NCI-H2227 (cell line): ENCODE measurements at regions not wholly inside any gene's neighbourhood (a gene's known extent, or its start where the extent isn't known, plus 50 kb on each side); places are given as distances from the start of the nearest gene placed in this dataset.

Experiments
- DNase-seq: peaks from one replicate; lab custom pipeline; 2025; ENCODE audit not compliant: unreplicated experiment; lab: John Stamatoyannopoulos, UW

DNA sequence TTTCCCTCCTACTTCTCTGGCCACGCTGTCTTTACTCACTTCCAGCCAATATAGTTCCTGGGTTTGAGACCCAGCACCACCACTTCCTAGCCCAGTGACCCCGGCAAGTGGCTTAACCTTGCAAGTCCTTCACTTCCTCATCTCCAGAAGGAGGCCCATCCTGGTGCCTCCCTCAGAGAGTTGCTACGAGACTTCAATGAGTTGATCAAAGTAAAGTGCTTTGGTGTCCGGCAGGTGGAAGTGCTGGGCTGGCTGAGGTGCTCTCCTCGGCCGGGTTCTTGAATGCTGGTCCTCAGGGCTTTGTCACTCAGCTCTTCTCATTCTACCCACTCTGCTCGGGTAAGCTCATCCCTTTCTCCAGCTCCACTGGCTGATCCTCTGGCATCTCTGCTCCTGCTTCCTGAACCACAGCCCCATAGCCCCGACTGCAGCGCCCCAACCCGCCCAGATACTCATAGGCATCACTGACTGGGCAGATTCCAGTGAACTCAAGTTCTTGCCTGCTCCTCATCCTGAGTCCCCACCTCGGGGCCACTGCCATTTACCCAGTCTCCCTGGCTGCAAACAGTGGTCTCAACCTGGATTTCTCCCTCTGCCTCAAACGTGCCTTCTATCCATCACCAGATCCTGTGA lies 75.8 kb upstream of the WNT4 start:
- no peak for DNase-seq

GRCh38 chr1:22221233-22221780 lies 78.4 kb upstream of the WNT4 start:
- no peak for DNase-seq

DNA sequence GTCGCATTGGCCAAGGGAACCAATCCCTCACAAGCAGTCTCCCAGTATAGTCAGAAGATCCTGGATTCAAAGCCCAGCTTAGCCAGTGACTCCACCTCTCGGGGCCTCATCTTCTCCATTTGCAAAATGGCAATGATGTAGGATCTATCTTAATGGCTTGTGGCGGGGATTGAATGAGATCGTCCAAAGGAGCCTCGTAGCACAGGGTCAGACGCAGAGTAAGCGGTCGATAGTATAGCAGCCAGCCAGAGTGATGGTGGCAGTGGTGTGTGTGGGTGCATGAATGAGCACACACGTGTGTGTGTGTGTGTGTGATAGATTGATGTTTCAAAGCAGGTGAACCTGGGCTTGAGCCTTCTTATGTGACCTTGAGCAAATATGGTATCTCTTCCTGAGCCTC lies 79.8 kb upstream of the WNT4 start:
- DNase-seq = no peak

DNA sequence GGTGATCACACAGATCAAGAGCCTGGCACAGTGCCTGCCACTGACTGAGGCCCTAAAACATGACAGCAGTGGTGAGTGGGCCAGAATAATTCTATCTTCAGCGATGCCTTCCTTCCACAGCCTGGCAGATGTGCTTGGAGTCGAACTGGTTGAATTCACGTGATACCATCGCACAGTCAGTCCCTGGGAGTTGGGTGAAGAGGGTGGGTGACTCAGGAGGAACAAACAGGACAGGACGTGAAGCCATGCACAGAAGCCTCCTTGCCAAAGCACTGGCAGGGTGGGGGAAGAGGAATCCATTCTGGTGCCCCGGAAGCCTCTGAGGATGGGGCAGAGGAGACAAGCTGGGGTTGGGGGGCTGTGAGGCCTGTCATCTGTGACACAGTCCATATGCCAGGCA lies 80.3 kb upstream of the WNT4 start:
- no peak for DNase-seq

DNA sequence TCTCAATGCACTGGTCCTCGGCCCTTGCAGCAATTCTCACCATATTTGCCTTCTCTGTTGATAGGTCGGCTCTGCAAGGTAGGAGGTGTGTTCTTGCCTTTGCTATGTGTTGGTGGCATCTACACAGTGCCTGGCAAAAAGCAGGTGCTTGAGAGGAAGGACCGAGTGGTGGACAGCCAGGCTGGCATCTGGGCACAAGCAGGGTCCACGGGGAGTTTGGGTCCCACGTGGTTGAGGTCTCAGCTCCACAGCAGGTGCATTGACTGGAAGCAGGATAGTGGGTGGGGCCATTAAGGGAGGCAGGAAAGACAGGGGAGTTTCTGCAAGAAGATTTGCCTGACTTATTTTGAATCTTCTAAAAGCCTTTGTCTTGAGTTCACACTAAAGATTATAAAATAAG lies 81.2 kb upstream of the WNT4 start:
- no peak for DNase-seq

- DNase-seq = no peak
Measured at GRCh38 chr1:22224631-22225030, 81.7 kb upstream of the WNT4 start.

- DNase-seq = no peak
Measured at GRCh38 chr1:22225858-22226589, 83.1 kb upstream of the WNT4 start.

DNA sequence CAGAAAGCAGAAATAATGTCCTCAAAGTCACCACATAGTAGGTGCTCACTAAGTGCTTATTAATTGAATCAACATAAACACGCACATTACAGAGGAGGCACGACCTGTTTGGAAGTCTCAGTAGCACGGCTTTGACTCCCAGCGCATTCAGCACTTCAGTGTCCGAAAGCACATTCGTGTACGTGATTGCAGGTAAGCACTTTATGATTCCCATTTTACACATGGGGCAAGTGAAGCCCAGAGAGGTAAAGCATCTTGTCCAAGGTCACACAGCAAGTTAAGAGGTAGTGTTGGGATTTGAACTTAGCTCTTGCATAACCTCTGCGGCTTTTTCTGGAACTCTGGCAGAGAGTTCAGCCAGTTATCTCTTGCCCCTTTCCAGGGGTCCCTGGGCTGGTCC lies 85.2 kb upstream of the WNT4 start:
- DNase-seq = no peak

DNA sequence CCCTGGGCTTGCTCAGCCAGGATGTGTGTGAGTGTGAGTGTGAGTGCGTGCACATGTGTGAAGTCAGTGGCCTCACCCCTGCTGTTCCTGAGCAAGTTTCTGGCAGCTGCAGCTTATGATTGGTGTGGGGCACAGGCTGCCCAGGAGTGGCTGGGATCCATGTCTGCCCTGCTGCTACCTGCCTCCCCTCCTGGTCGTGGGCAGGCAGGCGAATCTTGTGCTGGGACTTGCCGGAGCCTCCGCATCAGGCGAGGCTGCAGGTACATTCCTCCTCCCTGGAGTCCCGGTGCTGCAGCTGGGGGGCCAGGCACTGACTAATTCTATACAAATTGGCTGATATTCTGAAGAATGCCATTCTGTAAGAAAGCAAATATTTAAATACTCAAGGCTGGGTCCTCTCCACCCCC lies 85.6 kb upstream of the WNT4 start:
- DNase-seq = no peak

DNA sequence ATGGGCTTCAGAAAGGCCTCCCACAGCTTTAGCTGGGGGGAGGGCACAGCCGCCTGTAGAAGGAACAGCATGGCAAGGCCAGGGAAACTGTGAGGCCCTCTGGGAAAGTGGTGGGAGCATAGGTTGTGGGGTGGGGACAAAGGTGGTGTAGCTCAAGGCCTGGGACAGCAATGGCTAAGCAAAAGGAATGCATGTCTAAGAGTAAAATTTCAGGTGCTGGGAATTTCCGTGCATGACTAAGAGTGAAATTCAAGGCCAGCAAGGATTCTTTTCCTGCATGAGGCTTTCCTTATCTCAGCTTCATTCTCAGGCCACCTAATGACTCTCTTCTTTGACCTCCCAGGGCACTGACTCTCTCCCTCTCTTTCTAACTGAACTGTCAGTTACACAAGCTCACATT lies 86.5 kb upstream of the WNT4 start:
- no peak for DNase-seq

GRCh38 chr1:22231068-22231593 lies 88.2 kb upstream of the WNT4 start:
- DNase-seq = no peak

DNA sequence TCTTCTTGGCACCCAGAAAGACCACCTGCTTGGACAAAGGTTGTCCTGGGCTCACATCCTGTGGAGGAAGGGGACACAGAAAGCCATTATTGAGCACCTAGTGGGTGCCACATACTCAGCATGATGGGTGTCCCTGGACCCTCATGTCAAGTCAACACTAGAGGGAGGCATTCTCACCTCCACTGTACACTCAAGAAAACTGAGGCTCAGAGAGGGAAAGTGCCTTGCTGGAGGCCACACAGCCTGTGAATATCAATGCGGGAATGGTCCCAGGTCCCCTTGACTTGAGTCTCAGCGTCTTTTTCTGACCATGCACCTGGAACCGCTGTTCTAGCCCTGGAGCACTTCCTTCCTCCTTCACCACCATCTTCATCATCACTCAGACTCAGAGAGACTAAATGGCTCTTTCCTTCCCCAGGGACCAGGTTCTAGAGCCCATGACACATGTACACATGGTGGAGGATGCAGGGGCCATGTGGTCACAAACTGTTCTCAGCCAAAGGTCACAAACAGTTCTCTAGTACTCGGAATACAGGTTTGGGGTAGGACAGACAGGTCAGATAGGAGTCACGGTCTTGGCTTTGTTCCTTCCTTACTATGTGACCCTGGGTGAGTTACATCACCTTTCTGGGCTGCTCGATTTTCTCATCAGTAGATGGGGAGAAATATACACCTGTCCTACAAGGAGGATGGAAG lies 89.2 kb upstream of the WNT4 start:
- no peak for DNase-seq

- DNase-seq = no peak
Measured at GRCh38 chr1:22233222-22233621, 90.3 kb upstream of the WNT4 start.

DNA sequence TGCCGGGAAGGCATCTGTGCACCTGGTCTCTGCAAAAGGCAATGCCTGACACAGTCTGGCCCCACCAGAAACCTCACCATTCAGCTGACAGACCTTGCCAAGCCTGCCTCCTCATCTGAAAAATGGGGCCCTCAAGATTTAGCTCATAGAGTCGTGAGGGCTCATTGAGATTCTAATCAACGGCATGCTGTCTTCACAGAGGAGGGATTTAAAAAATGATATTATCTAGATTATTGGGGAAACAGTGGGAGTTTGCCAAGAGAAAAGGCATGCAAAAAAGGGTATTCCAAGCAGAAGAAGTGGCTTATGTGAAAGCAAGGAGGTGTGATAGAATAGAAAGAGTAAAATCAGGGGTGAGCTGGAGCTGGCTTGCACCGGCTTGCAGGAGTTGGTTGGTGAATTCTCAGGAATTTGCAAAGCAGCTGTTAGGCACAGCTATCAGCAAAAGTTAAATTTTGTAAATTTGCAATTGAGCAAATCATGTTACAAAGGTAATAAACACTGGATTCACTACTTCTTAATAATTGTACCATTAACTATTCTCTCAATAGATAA lies 91.7 kb upstream of the WNT4 start:
- no peak for DNase-seq

GRCh38 chr1:22236166-22236565 lies 93.3 kb upstream of the WNT4 start:
- no peak for DNase-seq

DNA sequence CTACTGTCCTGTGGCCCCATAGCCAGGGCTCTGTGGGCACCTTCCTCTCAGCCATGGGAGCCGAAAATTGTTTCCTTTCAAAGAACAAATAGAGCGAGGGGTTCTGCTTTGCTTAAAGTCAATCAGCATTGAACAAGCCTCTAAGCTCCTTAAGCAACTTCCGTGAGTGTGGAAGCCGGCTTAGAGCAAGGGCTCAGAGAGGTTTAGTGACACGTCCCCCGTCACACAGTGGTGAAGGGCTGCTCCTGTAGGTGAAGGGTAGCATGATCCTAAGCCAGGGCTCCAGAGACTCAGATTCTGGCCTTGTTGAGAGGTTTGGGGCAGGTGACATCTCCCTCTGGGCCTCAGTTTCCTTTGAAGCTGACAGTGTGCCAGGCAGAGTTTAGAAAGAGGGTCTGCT lies 94.0 kb upstream of the WNT4 start:
- DNase-seq = no peak

DNA sequence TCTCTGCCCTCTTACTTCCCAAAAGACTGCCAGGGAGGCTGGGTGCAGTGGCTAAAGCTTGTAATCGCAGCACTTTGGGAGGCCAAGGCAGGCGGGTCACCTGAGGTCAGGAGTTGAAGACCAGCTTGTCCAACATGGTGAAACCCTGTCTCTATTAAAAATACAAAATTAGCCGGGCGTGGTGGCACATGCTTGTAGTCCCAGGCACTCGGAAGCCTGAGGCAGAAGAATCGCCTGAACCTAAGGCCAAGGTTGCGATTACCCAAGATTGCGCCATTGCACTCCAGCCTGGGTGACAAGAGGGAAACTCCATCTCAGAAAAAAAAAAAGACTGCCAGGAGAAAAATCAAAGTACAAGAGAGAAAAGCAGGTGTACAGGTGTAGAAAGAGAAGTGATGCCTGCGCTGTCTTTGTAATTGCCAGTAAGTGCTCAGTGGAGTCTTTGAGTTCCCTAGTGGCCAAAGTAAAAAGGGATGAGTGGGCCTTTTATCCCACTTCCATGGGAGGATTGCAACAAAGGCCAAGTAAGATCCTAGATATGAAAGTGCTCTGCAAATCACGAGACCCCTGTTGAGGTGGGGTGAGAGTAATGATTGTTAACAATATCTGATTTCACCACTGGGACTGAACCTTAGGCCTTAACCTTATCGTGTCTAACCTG lies 94.7 kb upstream of the WNT4 start:
- no peak for DNase-seq

GRCh38 chr1:22238356-22239224 lies 95.7 kb upstream of the WNT4 start:
- DNase-seq = no peak

DNA sequence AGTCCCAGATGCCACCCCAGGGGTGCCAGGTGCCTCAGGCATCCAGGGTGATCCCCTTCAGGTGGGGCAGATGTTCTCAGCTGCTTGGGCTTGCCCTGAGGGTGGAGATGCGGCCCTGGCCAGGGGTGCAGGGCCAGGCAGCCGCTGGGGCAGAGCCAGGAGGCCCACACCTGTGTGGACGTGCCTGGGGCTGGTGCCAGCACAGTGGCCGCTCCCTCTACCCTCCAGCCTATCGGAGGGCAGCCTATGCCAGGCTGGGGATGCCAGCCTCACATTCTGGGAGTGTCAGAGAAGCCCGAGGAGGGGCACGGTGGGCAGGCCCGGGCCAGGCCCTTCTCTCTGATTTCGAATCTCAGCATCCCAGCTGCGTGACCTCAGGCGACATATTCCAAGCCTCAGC lies 96.5 kb upstream of the WNT4 start:
- no peak for DNase-seq

DNA sequence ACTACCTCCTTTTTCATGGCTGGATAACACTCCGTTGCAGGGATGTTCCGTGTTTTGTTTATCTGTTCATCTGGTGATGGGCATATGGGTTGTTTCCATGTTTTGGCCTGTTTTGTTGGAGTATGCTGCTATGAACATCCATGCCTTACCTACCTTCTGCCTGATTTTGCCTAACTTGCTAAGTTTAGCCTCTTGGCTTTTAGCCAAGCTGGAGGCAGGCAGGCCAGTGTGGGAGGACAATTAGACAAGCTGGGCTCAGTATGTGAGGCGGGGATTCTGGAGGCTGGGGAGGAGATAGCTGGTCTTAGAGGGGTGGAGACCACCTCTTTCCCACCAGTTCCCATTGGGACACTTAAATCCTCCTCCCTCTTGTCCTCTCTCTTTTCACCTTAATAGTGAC lies 98.4 kb upstream of the WNT4 start:
- DNase-seq = no peak
